Bronchial epithelial cell (primary cell): ENCODE measurements at regions not wholly inside any gene's neighbourhood (a gene's known extent, or its start where the extent isn't known, plus 50 kb on each side); places are given as distances from the start of the nearest gene placed in this dataset.

Experiments used
- DNase-seq: peaks from one replicate; pipeline ENCODE4 v3.0.0-alpha.2; 2010; ENCODE audit warnings: low read depth
- FAIRE-seq: peaks from 2 replicates; lab custom pipeline; 2011; peaks lifted over from hg19 to GRCh38; lab: Jason Lieb, UNC
- H3K27me3 ChIP-seq: 2 replicates; pipeline ENCODE4 v1.5.1; 2011; ENCODE audit warnings: low read length; ENCODE audit not compliant: control insufficient read depth, insufficient read depth
- H3K36me3 ChIP-seq: 2 replicates; pipeline ENCODE4 v1.5.1; 2011; ENCODE audit warnings: low read length; ENCODE audit not compliant: control insufficient read depth, insufficient read depth
- H3K4me3 ChIP-seq: 2 replicates; pipeline ENCODE4 v1.5.1; 2011; ENCODE audit warnings: mild to moderate bottlenecking, low read depth, low read length, control low read depth
- TF ChIP-seq, protein P1 (sequence below): IDR thresholded peaks from 2 replicates; pipeline ENCODE4 v1.5.1; 2011; ENCODE audit warnings: mild to moderate bottlenecking, moderate library complexity, low read length, control low read depth, inconsistent platforms; ENCODE audit not compliant: insufficient read depth, severe bottlenecking

DNA sequence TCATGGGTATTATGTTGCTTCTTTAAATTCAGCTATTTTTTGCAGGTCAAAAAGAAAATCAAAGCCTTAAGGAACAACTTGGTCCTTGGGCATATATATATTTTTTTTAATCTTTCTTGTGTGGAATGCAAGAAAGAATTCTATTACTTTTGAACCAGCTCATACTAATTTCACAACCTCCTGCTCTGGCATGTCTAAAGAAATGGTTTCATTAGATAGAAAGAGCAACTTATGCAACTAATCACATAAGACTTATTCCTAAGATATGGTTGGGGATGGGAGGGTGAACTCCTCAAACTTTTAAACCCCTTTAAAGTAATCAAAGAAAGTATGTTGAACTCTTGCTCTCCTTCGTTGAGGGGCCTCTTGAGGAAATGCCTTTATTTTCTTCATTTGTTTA is 114.9 kb downstream of the GMNC start:
- Histone ChIP-seq H3K4me3 (no peak overlapping the region), H3K36me3 (no peaks in the 10 kb centered on the region), H3K27me3 (no peaks in the 10 kb centered on the region)
- DNase-seq (no peak), FAIRE-seq (no peak)
- TF ChIP-seq, protein P1, sequence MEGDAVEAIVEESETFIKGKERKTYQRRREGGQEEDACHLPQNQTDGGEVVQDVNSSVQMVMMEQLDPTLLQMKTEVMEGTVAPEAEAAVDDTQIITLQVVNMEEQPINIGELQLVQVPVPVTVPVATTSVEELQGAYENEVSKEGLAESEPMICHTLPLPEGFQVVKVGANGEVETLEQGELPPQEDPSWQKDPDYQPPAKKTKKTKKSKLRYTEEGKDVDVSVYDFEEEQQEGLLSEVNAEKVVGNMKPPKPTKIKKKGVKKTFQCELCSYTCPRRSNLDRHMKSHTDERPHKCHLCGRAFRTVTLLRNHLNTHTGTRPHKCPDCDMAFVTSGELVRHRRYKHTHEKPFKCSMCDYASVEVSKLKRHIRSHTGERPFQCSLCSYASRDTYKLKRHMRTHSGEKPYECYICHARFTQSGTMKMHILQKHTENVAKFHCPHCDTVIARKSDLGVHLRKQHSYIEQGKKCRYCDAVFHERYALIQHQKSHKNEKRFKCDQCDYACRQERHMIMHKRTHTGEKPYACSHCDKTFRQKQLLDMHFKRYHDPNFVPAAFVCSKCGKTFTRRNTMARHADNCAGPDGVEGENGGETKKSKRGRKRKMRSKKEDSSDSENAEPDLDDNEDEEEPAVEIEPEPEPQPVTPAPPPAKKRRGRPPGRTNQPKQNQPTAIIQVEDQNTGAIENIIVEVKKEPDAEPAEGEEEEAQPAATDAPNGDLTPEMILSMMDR: no peak

DNA sequence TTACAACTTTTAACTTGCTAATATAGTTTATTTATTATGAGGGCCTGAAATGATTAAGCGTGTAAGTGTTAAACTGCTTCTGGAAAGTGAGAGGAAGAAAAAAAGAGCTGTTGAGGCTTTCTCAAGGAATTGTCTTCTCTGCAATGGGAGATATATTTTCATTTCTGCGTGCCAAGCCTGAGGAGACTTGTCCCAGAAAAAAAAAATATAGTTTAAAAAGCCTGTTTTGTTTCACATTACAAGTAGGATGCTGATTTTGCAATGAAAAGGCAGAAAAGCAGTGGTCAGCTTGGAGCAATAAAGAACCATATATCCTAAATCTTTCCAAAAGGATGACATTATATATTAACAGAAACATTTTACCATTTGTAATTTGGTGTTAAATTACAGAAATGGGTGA is 115.5 kb downstream of the GMNC start:
- Histone ChIP-seq H3K27me3 (no peaks in the 10 kb centered on the region), H3K4me3 (no peak overlapping the region), H3K36me3 (no peaks in the 10 kb centered on the region)
- TF ChIP-seq, protein P1: no peak
- DNase-seq (no peak), FAIRE-seq (no peak)

DNA sequence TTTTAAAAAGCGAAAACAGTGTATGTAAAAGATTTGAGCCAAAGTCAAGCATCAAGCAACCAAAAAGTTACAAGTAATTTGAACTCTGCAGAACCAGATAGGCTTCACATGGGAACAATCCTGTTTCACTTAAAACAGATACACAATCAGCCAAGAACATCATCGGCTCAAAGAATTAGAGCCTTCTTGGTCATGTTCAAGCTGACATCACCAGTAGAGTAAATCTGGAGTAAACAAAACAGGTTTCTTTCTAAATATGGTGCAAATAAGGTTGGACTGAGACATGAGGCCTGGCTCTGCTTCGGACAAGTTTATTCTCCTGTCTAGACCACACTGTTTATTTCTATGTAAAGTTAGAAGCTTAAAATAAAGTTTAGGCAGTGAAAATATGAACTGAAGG is 116.0 kb downstream of the GMNC start:
- H3K4me3 ChIP-seq: no peak overlapping the region
- H3K36me3 ChIP-seq: no peaks in the 10 kb centered on the region
- TF ChIP-seq, protein P1: no peak
- H3K27me3 ChIP-seq: no peaks in the 10 kb centered on the region
- FAIRE-seq (no peak), DNase-seq (no peak)

DNA sequence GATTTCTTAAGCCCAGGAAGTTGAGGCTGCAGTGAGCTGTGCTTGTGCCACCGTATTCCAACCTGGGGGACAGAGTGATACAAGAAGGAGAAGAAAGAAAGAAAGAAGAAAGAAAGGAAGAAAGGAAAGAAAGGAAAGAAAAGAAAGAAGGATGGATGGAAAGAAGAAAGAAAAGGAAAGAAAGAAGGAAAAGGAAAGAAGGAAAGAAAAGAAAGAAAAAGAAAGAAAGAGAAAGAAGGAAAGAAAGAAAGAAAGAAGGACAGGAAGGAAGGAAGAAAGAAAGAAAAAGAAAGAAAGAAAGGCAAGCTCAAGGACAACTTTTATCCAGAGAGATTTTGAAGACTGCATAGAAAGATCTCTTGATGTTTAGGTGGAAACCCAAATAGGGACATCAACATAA is 120.7 kb downstream of the GMNC start:
- no peak for FAIRE-seq
- TF ChIP-seq, protein P1: no peak
- Histone ChIP-seq H3K27me3 (no peaks in the 10 kb centered on the region), H3K36me3 (no peaks in the 10 kb centered on the region), H3K4me3 (no peak overlapping the region)
- DNase-seq: no peak

DNA sequence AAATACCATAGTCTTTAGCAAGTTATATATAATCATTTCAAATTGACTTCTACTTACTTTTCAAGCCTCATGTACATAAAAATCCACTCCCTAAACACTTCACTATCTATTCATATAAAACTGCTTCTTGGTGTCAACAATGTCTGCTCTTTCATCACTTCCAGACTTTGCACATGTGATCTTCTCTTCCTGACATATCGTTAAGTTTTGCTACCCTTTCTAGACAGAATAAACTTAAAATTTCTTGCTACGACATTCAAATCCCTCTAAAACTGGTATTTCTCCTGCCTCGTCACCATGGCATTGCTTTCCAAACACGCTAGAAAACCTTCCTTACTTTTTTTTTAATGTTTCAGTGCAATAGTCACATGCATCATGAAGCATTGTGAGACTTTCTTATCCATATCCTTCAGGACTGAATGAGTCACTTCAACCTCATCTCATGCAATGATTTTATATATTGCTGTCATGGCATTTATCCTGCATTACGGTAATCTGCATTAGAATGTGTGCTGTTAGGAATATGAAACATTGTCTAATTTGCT is 122.8 kb downstream of the GMNC start:
- peak; percentile 35 for DNase-seq
- no peaks in the 10 kb centered on the region for H3K27me3 ChIP-seq
- TF ChIP-seq, protein P1: no peak
- H3K4me3 ChIP-seq: no peak overlapping the region
- FAIRE-seq: no peak
- no peaks in the 10 kb centered on the region for H3K36me3 ChIP-seq

DNA sequence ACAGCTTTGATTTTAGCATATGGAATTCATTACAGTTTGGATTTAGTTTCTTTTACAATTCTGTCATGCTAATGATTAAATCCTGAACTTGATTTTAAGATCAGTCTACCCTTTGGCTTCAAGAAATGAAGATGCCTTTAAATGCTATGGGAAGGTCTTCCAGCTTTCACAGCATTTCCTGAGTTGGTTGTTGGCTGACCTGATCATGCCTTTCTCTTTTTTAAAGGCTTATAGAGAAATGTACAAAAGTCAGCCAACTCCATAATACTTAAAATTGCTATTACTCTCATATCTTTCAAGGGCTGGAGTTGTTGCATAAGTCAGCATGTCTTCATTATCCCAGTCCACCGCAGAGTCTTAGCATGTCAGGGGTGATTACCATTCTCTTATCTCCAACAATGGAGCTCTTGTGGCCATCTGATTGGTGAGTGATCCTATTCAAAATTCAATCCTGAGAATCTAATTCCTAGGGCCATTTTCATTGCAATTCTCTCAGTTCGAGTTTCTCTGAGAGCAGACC is 123.8 kb downstream of the GMNC start:
- no peaks in the 10 kb centered on the region for H3K36me3 ChIP-seq
- no peak for DNase-seq
- TF ChIP-seq, protein P1: no peak
- no peaks in the 10 kb centered on the region for H3K27me3 ChIP-seq
- H3K4me3 ChIP-seq: no peak overlapping the region
- no peak for FAIRE-seq
